ENCODE measurements at regions not wholly inside any gene's neighbourhood (a gene's known extent, or its start where the extent isn't known, plus 50 kb on each side); places are given as distances from the start of the nearest gene placed in this dataset.

- H3K9me3 Mint-ChIP-seq = peaks cover 3 to 10% (median 6%) of the 10 kb centered on the region in 7 donors
These were observed 131.1 kb downstream of the FAM161A start for GRCh38 chr2:61722800-61723199.

GRCh38 chr2:61722318-61722717 is 131.5 kb downstream of the FAM161A start:
- H3K79me2 ChIP-seq (ENCODE audit: insufficient read depth, low read length) = no peaks in the 10 kb centered on the region
- H3K4me2 ChIP-seq (replicated peaks; ENCODE audit: extremely low read depth, low read length, poor library complexity, severe bottlenecking) = no peak overlapping the region
- no peak overlapping the region for H3K9ac ChIP-seq (ENCODE audit: insufficient read depth, low read length, poor library complexity, severe bottlenecking)
- no peak for TF ChIP-seq CTCF (IDR thresholded peaks at IDR 0.05)
- no peaks in the 10 kb centered on the region for H3K4me1 ChIP-seq (ENCODE audit: control insufficient read depth in 1 of 2, insufficient read depth in 2 of 2, low read length in 2 of 2)
- no peak for DNase-seq
- H4K20me1 ChIP-seq (ENCODE audit: insufficient read depth, low read length) = no peaks in the 10 kb centered on the region
- Mint-ChIP-seq H3K36me3 (no peaks in the 10 kb centered on the region), H3K27ac (no peak overlapping the region), H3K4me3 (no peak overlapping the region), H3K27me3 (ENCODE audit: low read depth in 3 of 3) (peaks cover 2 to 5% (median 3%) of the 10 kb centered on the region in 3 donors), H3K9me3 (peaks cover 3 to 9% (median 6%) of the 10 kb centered on the region in 7 donors), H3K4me1 (peaks cover 4% of the 10 kb centered on the region)
- WGBS (ENCODE audit: insufficient coverage) = no CpG with 5 or more reads among the region's 1 CpG
- no peaks in the 10 kb centered on the region for H3K27me3 ChIP-seq (ENCODE audit: control insufficient read depth in 2 of 2, insufficient read depth in 2 of 2, low read length in 2 of 2)
- H2AFZ ChIP-seq (ENCODE audit: insufficient read depth, low read depth, low read length, poor library complexity, severe bottlenecking) = no peak overlapping the region
- H3K36me3 ChIP-seq (replicated peaks in 1 of 2; ENCODE audit: control insufficient read depth in 1 of 2, insufficient read depth in 2 of 2, low read length in 2 of 2) = no peaks in the 10 kb centered on the region
- H3K9me3 ChIP-seq (replicated peaks in 1 of 2; ENCODE audit: control insufficient read depth in 1 of 2, insufficient read depth in 1 of 2, low read length in 2 of 2) = peaks cover 0 to 5% of the 10 kb centered on the region in 2 donors
- H3K4me3 ChIP-seq (replicated peaks in 1 of 3; ENCODE audit: low read depth in 2 of 3, low read length in 3 of 3) = no peak overlapping the region
- intact Hi-C loops (cut with micrococcal nuclease) = no loop called here
- no peak overlapping the region for H3K27ac ChIP-seq (ENCODE audit: low read depth in 1 of 2, low read length in 2 of 2)

More at GRCh38 chr2:61722800-61723199, 131.1 kb downstream of the FAM161A start:
- DNase-seq = no peak
- H3K4me2 ChIP-seq (replicated peaks; ENCODE audit: extremely low read depth, low read length, poor library complexity, severe bottlenecking) = no peak overlapping the region
- peaks cover 0 to 5% of the 10 kb centered on the region in 2 donors for H3K9me3 ChIP-seq (replicated peaks in 1 of 2; ENCODE audit: control insufficient read depth in 1 of 2, insufficient read depth in 1 of 2, low read length in 2 of 2)
- no peak overlapping the region for H3K4me3 Mint-ChIP-seq
- no peaks in the 10 kb centered on the region for H3K36me3 Mint-ChIP-seq
- no peaks in the 10 kb centered on the region for H3K4me1 ChIP-seq (ENCODE audit: control insufficient read depth in 1 of 2, insufficient read depth in 2 of 2, low read length in 2 of 2)
- no peak overlapping the region for H3K4me3 ChIP-seq (replicated peaks in 1 of 3; ENCODE audit: low read depth in 2 of 3, low read length in 3 of 3)
- 97% methylated on average over 3 of the region's 8 CpGs for WGBS (ENCODE audit: insufficient coverage)
- peaks cover 3 to 7% (median 3%) of the 10 kb centered on the region in 3 donors for H3K27me3 Mint-ChIP-seq (ENCODE audit: low read depth in 3 of 3)
- no peak overlapping the region for H3K27ac ChIP-seq (ENCODE audit: low read depth in 1 of 2, low read length in 2 of 2)
- H3K4me1 Mint-ChIP-seq = peaks cover 4% of the 10 kb centered on the region
- TF ChIP-seq CTCF (IDR thresholded peaks at IDR 0.05) = no peak
- no peak overlapping the region for H3K9ac ChIP-seq (ENCODE audit: insufficient read depth, low read length, poor library complexity, severe bottlenecking)
- no peak overlapping the region for H3K27ac Mint-ChIP-seq
- H3K27me3 ChIP-seq (ENCODE audit: control insufficient read depth in 2 of 2, insufficient read depth in 2 of 2, low read length in 2 of 2) = no peaks in the 10 kb centered on the region
- intact Hi-C loops (cut with micrococcal nuclease) = no loop called here
- no peaks in the 10 kb centered on the region for H3K79me2 ChIP-seq (ENCODE audit: insufficient read depth, low read length)
- H4K20me1 ChIP-seq (ENCODE audit: insufficient read depth, low read length) = no peaks in the 10 kb centered on the region
- H3K36me3 ChIP-seq (replicated peaks in 1 of 2; ENCODE audit: control insufficient read depth in 1 of 2, insufficient read depth in 2 of 2, low read length in 2 of 2) = no peaks in the 10 kb centered on the region
- H2AFZ ChIP-seq (ENCODE audit: insufficient read depth, low read depth, low read length, poor library complexity, severe bottlenecking) = no peak overlapping the region
